ENCODE measurements at regions not wholly inside any gene's neighbourhood (a gene's known extent, or its start where the extent isn't known, plus 50 kb on each side); places are given as distances from the start of the nearest gene placed in this dataset.
A peak's percentile ranks its signal among the peaks of the same experiment; 100 is the strongest.
"Not testable (repeated sequence)": the region's sequence is repeated elsewhere in the genome, so short reads cannot be mapped to it uniquely, and the experiment has no call there.

DNA sequence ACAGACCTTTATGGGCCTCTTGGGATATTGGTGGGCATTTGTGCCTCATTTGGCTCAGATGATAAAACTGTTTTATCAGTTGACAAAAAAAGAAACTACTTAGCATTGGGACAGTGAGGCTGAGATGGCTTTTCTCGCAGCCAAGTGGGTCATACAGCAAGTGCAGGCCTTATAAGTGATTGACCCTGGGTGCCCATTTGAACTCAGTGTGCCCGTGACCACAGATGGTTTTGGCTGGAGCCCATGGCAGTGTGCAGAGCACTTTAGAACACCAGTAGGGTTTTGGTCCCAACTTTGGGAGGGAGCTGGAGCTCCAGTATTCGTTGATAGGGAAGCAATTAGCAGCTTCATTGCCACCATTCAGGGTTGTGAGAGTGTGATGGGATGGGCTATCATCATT lies 404.5 kb upstream of the LARGE1 start:
- DNase-seq: no peak

DNA sequence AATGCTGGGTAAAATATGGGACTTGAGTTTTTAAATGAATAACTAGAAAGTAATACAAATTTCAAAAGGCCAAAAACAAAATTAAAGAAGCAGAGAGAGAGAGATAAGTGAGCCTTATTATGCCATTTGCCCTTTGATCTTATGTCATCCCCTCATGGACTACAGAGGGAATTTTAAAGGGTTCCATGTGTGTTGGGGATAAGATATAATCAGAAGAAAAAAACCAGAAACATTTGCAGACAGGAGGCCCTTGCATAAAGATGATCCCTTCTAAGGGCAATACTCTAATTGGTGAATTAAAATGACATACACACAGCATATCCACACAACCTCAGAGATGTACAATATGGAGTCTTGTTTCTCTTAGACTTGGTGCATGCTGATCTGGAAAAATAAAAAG lies 406.6 kb upstream of the LARGE1 start:
- DNase-seq: no peak

GRCh38 chr22:34330432-34330831 lies 410.2 kb upstream of the LARGE1 start:
- no peak for DNase-seq

GRCh38 chr22:34333285-34333684 lies 413.0 kb upstream of the LARGE1 start:
- DNase-seq: no peak

- DNase-seq: peak in 1 of 2 experiments; percentile 11
Observed at GRCh38 chr22:34334893-34335292, 414.6 kb upstream of the LARGE1 start.

DNA sequence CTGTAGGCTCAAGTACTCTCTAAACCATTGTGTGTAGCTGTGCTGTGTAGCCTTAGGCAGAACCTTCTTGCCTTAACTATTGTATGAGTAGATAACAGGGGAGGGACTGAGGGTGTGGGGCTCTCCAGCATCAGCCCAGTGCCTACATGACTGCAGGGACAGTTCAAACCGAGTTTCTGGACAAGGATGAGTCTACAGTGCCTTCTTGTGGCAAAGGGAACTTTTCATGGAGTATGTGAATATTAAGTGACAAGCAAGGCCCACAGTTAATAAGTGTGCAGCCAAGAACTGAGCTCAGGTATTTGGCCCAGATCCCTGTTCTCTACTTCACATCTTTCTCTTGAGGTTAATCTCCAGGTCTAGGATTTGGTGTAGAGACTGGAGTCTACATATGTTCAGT lies 424.4 kb upstream of the LARGE1 start:
- DNase-seq: peak in 1 of 2 experiments; percentile 4

GRCh38 chr22:34354071-34354817 lies 434.0 kb upstream of the LARGE1 start:
- no peak for DNase-seq

DNA sequence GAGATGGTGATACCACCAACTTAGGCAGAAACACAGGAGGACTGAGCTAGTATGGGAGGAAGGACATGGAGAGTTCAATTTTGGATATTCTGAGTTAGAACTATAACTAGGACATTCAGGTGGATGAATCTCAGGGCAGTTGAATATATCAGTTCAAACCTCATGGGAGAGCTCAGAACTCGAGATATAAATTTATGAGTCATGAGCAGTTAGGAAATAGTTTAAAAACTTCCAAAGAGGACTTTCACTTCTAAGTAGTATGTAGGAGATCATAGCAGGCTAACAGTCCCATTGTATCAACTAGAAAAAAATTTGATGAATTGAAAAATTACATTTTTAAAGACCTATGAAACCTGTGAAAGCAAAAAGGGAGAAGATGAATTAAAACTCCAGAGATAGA lies 436.2 kb upstream of the LARGE1 start:
- no peak for DNase-seq

DNA sequence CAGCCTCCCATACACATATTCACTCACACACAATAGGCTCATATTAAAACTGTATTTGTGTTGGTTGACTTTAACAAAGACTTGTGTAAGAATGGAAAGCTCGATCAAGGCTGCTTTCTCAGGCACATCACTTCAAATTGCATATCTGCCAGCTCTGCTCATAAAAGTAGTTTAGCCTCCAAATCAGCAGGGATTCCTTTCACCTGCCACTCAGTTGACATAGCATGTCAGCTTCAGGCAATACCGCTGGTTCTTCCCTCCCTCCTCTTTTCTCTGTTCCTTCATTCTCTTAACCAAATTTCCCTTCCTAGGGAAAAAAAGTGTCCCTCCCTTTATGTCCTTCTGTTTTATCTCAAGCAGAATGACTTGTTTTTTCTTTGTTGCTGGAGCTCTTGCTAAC lies 450.4 kb upstream of the LARGE1 start:
- no peak for DNase-seq

- no peak for DNase-seq
Observed at GRCh38 chr22:34379825-34380224, 459.5 kb upstream of the LARGE1 start.

- no peak for DNase-seq
Observed at GRCh38 chr22:34380532-34380931, 460.3 kb upstream of the LARGE1 start.

GRCh38 chr22:34390400-34390799 lies 470.1 kb upstream of the LARGE1 start:
- no peak for DNase-seq

GRCh38 chr22:34395370-34395769 lies 475.1 kb upstream of the LARGE1 start:
- no peak for DNase-seq

DNA sequence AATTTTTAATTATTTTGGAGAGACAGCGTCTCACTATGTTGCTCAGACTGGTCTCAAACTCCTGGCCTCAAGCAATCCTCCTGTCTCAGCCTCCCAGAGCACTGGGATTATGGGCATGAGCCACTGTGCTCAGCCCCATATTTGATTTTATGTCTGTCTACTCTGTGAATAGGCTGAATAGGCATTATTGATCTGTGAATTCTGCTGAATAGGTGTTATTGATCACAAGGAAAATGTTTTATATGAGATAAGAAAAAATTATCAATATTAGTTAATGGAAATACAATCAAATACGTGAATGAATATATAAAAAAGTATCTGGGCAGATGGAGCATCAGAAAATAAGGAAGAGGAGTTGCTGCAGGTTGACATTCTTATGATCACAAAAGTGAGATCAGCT lies 483.4 kb upstream of the LARGE1 start:
- DNase-seq: no peak

- no peak for DNase-seq
Observed at GRCh38 chr22:34410111-34410510, 489.8 kb upstream of the LARGE1 start.

GRCh38 chr22:34414467-34415440 lies 494.5 kb upstream of the LARGE1 start:
- DNase-seq: peak; percentile 41 to 74

DNA sequence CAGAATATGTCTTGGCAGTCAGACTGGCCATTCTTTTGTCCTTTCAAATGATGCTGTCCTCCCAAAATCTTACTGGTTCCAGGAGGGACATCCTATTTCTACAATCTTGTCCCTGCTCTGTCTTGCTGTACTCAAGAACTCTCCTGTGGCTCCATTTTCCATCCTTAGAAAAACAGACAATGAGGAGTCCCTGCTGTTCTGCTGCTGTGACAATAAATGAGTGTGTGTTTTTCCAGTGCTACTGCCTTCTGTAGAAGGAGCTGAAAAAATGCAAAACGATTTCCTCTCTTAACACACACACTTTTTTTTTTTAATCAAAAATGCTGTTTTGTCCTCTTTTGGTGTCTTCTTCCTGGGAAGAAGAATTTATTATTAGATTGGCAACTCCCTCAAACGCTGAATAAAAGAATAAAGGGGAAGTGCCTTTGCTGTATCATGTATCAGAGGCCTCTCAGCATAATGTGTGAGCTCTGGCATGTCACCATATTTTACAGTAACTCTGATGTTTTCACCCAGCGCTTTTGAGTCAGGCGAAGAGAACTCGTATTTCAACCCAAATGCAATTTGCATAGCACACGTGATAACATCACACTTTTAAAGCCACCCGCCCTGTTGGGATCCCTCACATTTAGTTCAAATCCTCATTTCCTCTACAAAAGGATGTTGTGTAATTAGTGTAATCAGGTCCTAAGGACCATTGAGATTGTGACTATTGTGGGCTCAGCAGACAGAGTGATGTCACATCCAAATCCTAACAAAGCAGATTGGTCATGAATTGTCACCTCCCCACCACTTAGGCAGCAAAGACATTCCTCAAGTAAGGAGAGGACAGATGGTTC lies 496.0 kb upstream of the LARGE1 start:
- peak; percentile 14 to 42 for DNase-seq

- not testable (repeated sequence) for DNase-seq
Observed at GRCh38 chr22:34422948-34423347, 502.7 kb upstream of the LARGE1 start.

- no peak for DNase-seq
Observed at GRCh38 chr22:34427436-34427835, 507.2 kb upstream of the LARGE1 start.

GRCh38 chr22:34427841-34428240 lies 507.6 kb upstream of the LARGE1 start:
- DNase-seq: no peak

- no peak for DNase-seq
Observed at GRCh38 chr22:34429314-34429713, 509.0 kb upstream of the LARGE1 start.

- DNase-seq: no peak
Observed at GRCh38 chr22:34430386-34430785, 510.1 kb upstream of the LARGE1 start.

GRCh38 chr22:34434371-34434770 lies 514.1 kb upstream of the LARGE1 start:
- no peak for DNase-seq

Measured in NCI-H526 (cell line).